H9 (cell line): ENCODE measurements at regions not wholly inside any gene's neighbourhood (a gene's known extent, or its start where the extent isn't known, plus 50 kb on each side); places are given as distances from the start of the nearest gene placed in this dataset.

Source experiments
- DNase-seq: peaks from one replicate; pipeline ENCODE4 v3.0.0-alpha.2; 2017
- H2AFZ ChIP-seq: one replicate; pipeline ENCODE4 v1.6.1; 2013; ENCODE audit warnings: mild to moderate bottlenecking, low read length, control low read depth, moderate library complexity
- H2AK5ac ChIP-seq: 2 replicates; pipeline ENCODE4 v1.6.1; 2013; ENCODE audit warnings: low read length, control low read depth, mixed read lengths; ENCODE audit not compliant: insufficient read length
- H2BK120ac ChIP-seq: one replicate; pipeline ENCODE4 v1.6.1; 2013; ENCODE audit warnings: low read depth, mild to moderate bottlenecking, low read length, control low read depth, inconsistent platforms; ENCODE audit not compliant: poor library complexity, severe bottlenecking
- H2BK12ac ChIP-seq: 2 replicates; pipeline ENCODE4 v1.6.1; 2013; ENCODE audit warnings: low read length, control low read depth, mixed read lengths, low read depth; ENCODE audit not compliant: insufficient read length
- H2BK15ac ChIP-seq: 2 replicates; pipeline ENCODE4 v1.6.1; 2013; ENCODE audit warnings: low read depth, low read length, control low read depth
- H2BK20ac ChIP-seq: one replicate; pipeline ENCODE4 v1.6.1; 2013; ENCODE audit warnings: low read depth, mild to moderate bottlenecking, low read length, control low read depth, inconsistent platforms; ENCODE audit not compliant: poor library complexity, severe bottlenecking
- H2BK5ac ChIP-seq: 2 replicates; pipeline ENCODE4 v1.6.1; 2013; ENCODE audit warnings: low read length, control low read depth, mixed read lengths; ENCODE audit not compliant: insufficient read length
- H3K14ac ChIP-seq: 2 replicates; pipeline ENCODE4 v1.6.1; 2013; ENCODE audit warnings: low read length, control low read depth; ENCODE audit not compliant: insufficient read depth
- H3K18ac ChIP-seq: 2 replicates; pipeline ENCODE4 v1.6.1; 2013; ENCODE audit warnings: low read depth, mild to moderate bottlenecking, mixed read lengths, low read length, control low read depth; ENCODE audit not compliant: insufficient read length
- H3K23ac ChIP-seq: 2 replicates; pipeline ENCODE4 v1.6.1; 2013; ENCODE audit warnings: low read length, control low read depth, mixed read lengths, low read depth; ENCODE audit not compliant: insufficient read length
- H3K23me2 ChIP-seq: 2 replicates; pipeline ENCODE4 v1.6.1; 2013; ENCODE audit warnings: low read depth, mild to moderate bottlenecking, mixed read lengths, low read length, control low read depth; ENCODE audit not compliant: insufficient read length, poor library complexity, severe bottlenecking
- H3K27ac ChIP-seq: 2 replicates; pipeline ENCODE4 v1.5.1; 2013; ENCODE audit warnings: low read length, control low read depth, mixed read lengths, low read depth; ENCODE audit not compliant: insufficient read length
- H3K27me3 ChIP-seq: 2 replicates; pipeline ENCODE4 v1.6.1; 2013; ENCODE audit warnings: low read length, control low read depth, inconsistent platforms; ENCODE audit not compliant: insufficient read depth
- H3K4ac ChIP-seq: 2 replicates; pipeline ENCODE4 v1.6.1; 2013; ENCODE audit warnings: low read depth, mild to moderate bottlenecking, control low read depth, inconsistent platforms, low read length, moderate library complexity
- H3K4me1 ChIP-seq: 2 replicates; pipeline ENCODE4 v1.6.1; 2013; ENCODE audit warnings: low read length, control low read depth, inconsistent platforms; ENCODE audit not compliant: insufficient read depth
- H3K4me2 ChIP-seq: 2 replicates; pipeline ENCODE4 v1.6.1; 2013; ENCODE audit warnings: low read length, control low read depth, mixed read lengths; ENCODE audit not compliant: insufficient read length, insufficient read depth
- H3K56ac ChIP-seq: 2 replicates; pipeline ENCODE4 v1.6.1; 2013; ENCODE audit warnings: low read depth, mild to moderate bottlenecking, mixed read lengths, low read length, control low read depth; ENCODE audit not compliant: insufficient read length
- H3K79me1 ChIP-seq: 2 replicates; pipeline ENCODE4 v1.6.1; 2013; ENCODE audit warnings: low read depth, mild to moderate bottlenecking, moderate library complexity, low read length, control low read depth, inconsistent platforms; ENCODE audit not compliant: insufficient read depth, poor library complexity, severe bottlenecking
- H3K79me2 ChIP-seq: 2 replicates; pipeline ENCODE4 v1.6.1; 2013; ENCODE audit warnings: low read length, control low read depth, inconsistent platforms; ENCODE audit not compliant: insufficient read depth
- H3K9ac ChIP-seq: 2 replicates; pipeline ENCODE4 v1.6.1; 2013; ENCODE audit warnings: low read length, control low read depth, mixed read lengths; ENCODE audit not compliant: insufficient read length; ENCODE audit errors: extremely low read depth
- H3K9me3 ChIP-seq: one replicate; pipeline ENCODE4 v1.6.1; 2013; ENCODE audit warnings: low read depth, low read length, inconsistent platforms; ENCODE audit not compliant: control insufficient read depth
- H3T11ph ChIP-seq: one replicate; pipeline ENCODE4 v1.6.1; 2013; ENCODE audit warnings: mild to moderate bottlenecking, low read length, control low read depth, inconsistent platforms
- H4K20me1 ChIP-seq: one replicate; pipeline ENCODE4 v1.6.1; 2013; ENCODE audit not compliant: control insufficient read depth, insufficient read length, insufficient read depth
- H4K5ac ChIP-seq: 2 replicates; pipeline ENCODE4 v1.6.1; 2013; ENCODE audit warnings: low read depth, mild to moderate bottlenecking, mixed read lengths, low read length, control low read depth; ENCODE audit not compliant: insufficient read length
- H4K8ac ChIP-seq: replicated peaks from 2 replicates; pipeline ENCODE4 v1.6.1; 2013; ENCODE audit warnings: low read length, control low read depth, mixed read lengths, low read depth; ENCODE audit not compliant: insufficient read length
- H4K91ac ChIP-seq: 2 replicates; pipeline ENCODE4 v1.6.1; 2013; ENCODE audit warnings: low read depth, mild to moderate bottlenecking, moderate library complexity, mixed read lengths, low read length, control low read depth; ENCODE audit not compliant: insufficient read length
- H3K27ac Mint-ChIP-seq, 3 experiments: 2 replicates in 2 of 3; 3 replicates in 1 of 3; pipeline ENCODE4 v1.8.0; 2020 to 2021; ENCODE audit warnings: mixed read lengths in 3 of 3, mild to moderate bottlenecking in 1 of 3, moderate library complexity in 1 of 3
- H3K27me3 Mint-ChIP-seq: 2 replicates; pipeline ENCODE4 v1.8.0; 2021; ENCODE audit warnings: low read depth, mild to moderate bottlenecking, moderate library complexity, mixed read lengths
- H3K36me3 Mint-ChIP-seq, 3 experiments: 2 replicates in 2 of 3; 3 replicates in 1 of 3; pipeline ENCODE4 v1.8.0; 2020 to 2021; ENCODE audit warnings: low read depth in 3 of 3, mixed read lengths in 3 of 3; ENCODE audit not compliant: insufficient read depth in 1 of 3
- H3K4me1 Mint-ChIP-seq, 2 experiments: 2 replicates each; pipeline ENCODE4 v1.8.0; 2020; ENCODE audit warnings: mixed read lengths in 2 of 2
- H3K4me3 Mint-ChIP-seq, 2 experiments: 2 replicates in 1 of 2; 3 replicates in 1 of 2; pipeline ENCODE4 v1.8.0; 2020 to 2021; ENCODE audit warnings: mild to moderate bottlenecking in 2 of 2, mixed read lengths in 2 of 2, moderate library complexity in 1 of 2
- H3K9me3 Mint-ChIP-seq, 2 experiments: 2 replicates in 1 of 2; 3 replicates in 1 of 2; pipeline ENCODE4 v1.8.0; 2020; ENCODE audit warnings: mild to moderate bottlenecking in 2 of 2, mixed read lengths in 2 of 2, moderate library complexity in 1 of 2
- CTCF ChIP-seq: fragments of 200-600 bp; sonication (generic); conservative IDR thresholded peaks from 3 replicates; pipeline ENCODE4 v1.8.0; 2021; ENCODE audit warnings: antibody characterized with exemption, mild to moderate bottlenecking
- WGBS: extraction: QIAGEN DNeasy Blood & Tissue Kit; methylation state at CpG from one replicate; pipeline ENCODE4 v1.1.7; 2013; ENCODE audit warnings: missing lambda C conversion rate, low lambda C conversion rate, mixed read lengths; ENCODE audit not compliant: insufficient read length; ENCODE audit errors: extremely low coverage; 5-methylcytosine and 5-hydroxymethylcytosine counted together

DNA sequence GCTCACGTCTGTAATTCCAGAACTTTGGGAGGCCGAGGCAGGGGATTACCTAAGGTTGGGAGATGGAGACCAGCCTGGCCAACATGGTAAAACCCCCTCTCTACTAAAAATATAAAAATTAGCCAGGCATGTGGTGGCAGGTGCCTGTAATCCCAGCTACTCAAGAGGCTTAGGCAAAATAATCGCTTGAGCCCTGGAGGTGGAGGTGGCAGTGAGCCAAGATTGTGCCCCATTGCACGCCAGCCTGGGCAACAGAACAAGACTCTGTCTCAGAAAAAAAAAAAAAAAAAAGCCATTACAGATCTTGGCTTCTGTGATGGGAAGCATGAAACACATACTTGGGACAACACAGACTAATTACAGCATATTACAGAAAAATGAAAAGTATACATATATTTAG lies 1404.5 kb upstream of the SPRY2 start:
- no peak overlapping the region for H3K27ac Mint-ChIP-seq
- no peak overlapping the region for H2BK12ac ChIP-seq

More for the DNA sequence above, 1404.5 kb upstream of the SPRY2 start:
- TF ChIP-seq CTCF = no peak
- Histone ChIP-seq H3K27ac (no peak overlapping the region), H4K91ac (no peak overlapping the region), H3K4me2 (no peak overlapping the region), H2BK120ac (no peak overlapping the region), H3K14ac (no peak overlapping the region), H2AFZ (no peak overlapping the region), H3T11ph (no peak overlapping the region), H3K9me3 (no peaks in the 10 kb centered on the region), H3K79me1 (no peaks in the 10 kb centered on the region), H3K23me2 (no peaks in the 10 kb centered on the region), H3K23ac (no peak overlapping the region), H2BK20ac (no peak overlapping the region), H3K56ac (no peak overlapping the region), H3K4ac (no peak overlapping the region), H4K8ac (no peak overlapping the region), H3K79me2 (no peaks in the 10 kb centered on the region), H3K27me3 (no peaks in the 10 kb centered on the region), H3K18ac (no peak overlapping the region), H3K4me1 (no peaks in the 10 kb centered on the region), H2AK5ac (no peak overlapping the region), H2BK15ac (no peak overlapping the region), H4K5ac (no peak overlapping the region), H2BK5ac (no peak overlapping the region), H3K9ac (no peak overlapping the region), H4K20me1 (no peaks in the 10 kb centered on the region)
- Mint-ChIP-seq H3K4me1 (no peaks in the 10 kb centered on the region), H3K27me3 (no peaks in the 10 kb centered on the region), H3K9me3 (peaks cover 5 to 9% of the 10 kb centered on the region in 2 experiments; a peak in 4 of 5 replicates), H3K36me3 (peaks cover 0 to 5% (median 0%) of the 10 kb centered on the region in 3 experiments; a peak in 4 of 7 replicates), H3K4me3 (no peak overlapping the region)
- no CpG with 5 or more reads among the region's 4 CpGs for WGBS
- no peak for DNase-seq
